IMR-90 (cell line): ENCODE measurements at regions not wholly inside any gene's neighbourhood (a gene's known extent, or its start where the extent isn't known, plus 50 kb on each side); places are given as distances from the start of the nearest gene placed in this dataset.

Experiments used
- ATAC-seq: fragments of 200-7000 bp; cut with Tn5 transposase; 2 replicates; pipeline ENCODE4 v1.9.1; 2020; ENCODE audit warnings: low read depth, mild to moderate bottlenecking, moderate library complexity
- BruUV-seq: library from RNA; stranded (reverse); fragments of 400-500 nt; replicated peaks from 2 replicates; lab custom pipeline; 2021; lab: Mats Ljungman, UMichigan
- CTCF ChIA-PET: fragments of 300-600 bp; formaldehyde crosslinking; extraction: SDS; loops from one replicate; lab custom pipeline; 2021; ENCODE audit warnings: antibody characterized with exemption; lab: Yijun Ruan, JAX
- POLR2A ChIA-PET: fragments of 300-600 bp; sonication (Branson Sonifier 250); formaldehyde crosslinking; loops from one replicate; lab custom pipeline; 2022; ENCODE audit warnings: antibody characterized with exemption; ENCODE audit not compliant: unreplicated experiment; lab: Charles Lee
- DNase-seq: peaks from one replicate; pipeline ENCODE4 v3.0.0; 2013
- H2AFZ ChIP-seq: replicated peaks from 2 replicates; pipeline ENCODE3; 2013; ENCODE audit warnings: low read length, mild to moderate bottlenecking; ENCODE audit not compliant: poor library complexity
- H2AK5ac ChIP-seq: 2 replicates; pipeline ENCODE4 v1.6.1; 2013; ENCODE audit warnings: low read depth, low read length, inconsistent platforms
- H2AK9ac ChIP-seq: replicated peaks from 2 replicates; pipeline ENCODE3; 2013; ENCODE audit warnings: mild to moderate bottlenecking, low read depth, low read length, moderate library complexity; ENCODE audit not compliant: poor library complexity
- H2BK120ac ChIP-seq: 2 replicates; pipeline ENCODE4 v1.6.1; 2013; ENCODE audit warnings: low read depth, low read length, inconsistent platforms
- H2BK15ac ChIP-seq: 3 replicates; pipeline ENCODE4 v1.6.1; 2013; ENCODE audit warnings: low read depth, low read length, inconsistent platforms
- H2BK20ac ChIP-seq: 2 replicates; pipeline ENCODE4 v1.6.1; 2013; ENCODE audit warnings: low read depth, mild to moderate bottlenecking, inconsistent platforms, low read length, moderate library complexity
- H2BK5ac ChIP-seq: 2 replicates; pipeline ENCODE4 v1.6.1; 2013; ENCODE audit warnings: mild to moderate bottlenecking, low read depth, low read length, inconsistent platforms; ENCODE audit not compliant: poor library complexity, severe bottlenecking
- H3K14ac ChIP-seq: replicated peaks from 2 replicates; pipeline ENCODE4 v1.6.1; 2013; ENCODE audit warnings: low read depth, low read length, inconsistent platforms
- H3K18ac ChIP-seq: 2 replicates; pipeline ENCODE4 v1.6.1; 2013; ENCODE audit warnings: low read depth, low read length, control low read depth
- H3K23ac ChIP-seq: 2 replicates; pipeline ENCODE4 v1.6.1; 2013; ENCODE audit warnings: low read depth, low read length, inconsistent platforms
- H3K27ac ChIP-seq: 2 replicates; pipeline ENCODE4 v1.5.1; 2013; ENCODE audit warnings: mild to moderate bottlenecking, control low read depth, low read length; ENCODE audit not compliant: insufficient read depth
- H3K27me3 ChIP-seq: 2 replicates; pipeline ENCODE4 v1.6.1; 2013; ENCODE audit warnings: low read length; ENCODE audit not compliant: control insufficient read depth, insufficient read depth
- H3K36me3 ChIP-seq: 2 replicates; pipeline ENCODE4 v1.6.1; 2013; ENCODE audit warnings: low read length, mixed read lengths; ENCODE audit not compliant: control insufficient read depth, insufficient read depth
- H3K4ac ChIP-seq: 2 replicates; pipeline ENCODE4 v1.6.1; 2013; ENCODE audit warnings: low read depth, low read length, inconsistent platforms
- H3K4me1 ChIP-seq: 2 replicates; pipeline ENCODE4 v1.6.1; 2013; ENCODE audit warnings: low read length, mixed read lengths; ENCODE audit not compliant: control insufficient read depth, insufficient read depth
- H3K4me2 ChIP-seq: 2 replicates; pipeline ENCODE4 v1.6.1; 2013; ENCODE audit warnings: low read depth, mild to moderate bottlenecking, control low read depth, low read length, moderate library complexity
- H3K4me3 ChIP-seq: 2 replicates; pipeline ENCODE4 v1.5.1; 2013; ENCODE audit warnings: low read depth, mild to moderate bottlenecking, control low read depth, low read length, moderate library complexity; ENCODE audit not compliant: insufficient read depth
- H3K56ac ChIP-seq: 2 replicates; pipeline ENCODE4 v1.6.1; 2013; ENCODE audit warnings: low read length, inconsistent platforms; ENCODE audit not compliant: insufficient read depth; ENCODE audit errors: extremely low read depth
- H3K79me1 ChIP-seq, 2 experiments: 2 replicates each; pipeline ENCODE4 v1.6.1; 2013; ENCODE audit warnings: low read length in 2 of 2, inconsistent platforms in 1 of 2, low read depth in 1 of 2
- H3K9ac ChIP-seq: 2 replicates; pipeline ENCODE4 v1.6.1; 2013; ENCODE audit warnings: low read depth, low read length, control low read depth
- H3K9me1 ChIP-seq: 2 replicates; pipeline ENCODE4 v1.6.1; 2013; ENCODE audit warnings: low read length, inconsistent platforms; ENCODE audit not compliant: insufficient read depth
- H3K9me3 ChIP-seq: 2 replicates; pipeline ENCODE4 v1.6.1; 2013; ENCODE audit warnings: low read length; ENCODE audit not compliant: control insufficient read depth, insufficient read depth
- H4K20me1 ChIP-seq: 2 replicates; pipeline ENCODE4 v1.6.1; 2013; ENCODE audit warnings: low read length, inconsistent platforms; ENCODE audit not compliant: insufficient read depth
- H4K5ac ChIP-seq: 2 replicates; pipeline ENCODE4 v1.6.1; 2013; ENCODE audit warnings: mild to moderate bottlenecking, low read depth, low read length, control low read depth
- H4K8ac ChIP-seq, 2 experiments: 2 replicates each; pipeline ENCODE4 v1.6.1; 2013; ENCODE audit warnings: low read depth in 2 of 2, low read length in 2 of 2, control low read depth in 1 of 2, inconsistent platforms in 1 of 2
- H4K91ac ChIP-seq: 2 replicates; pipeline ENCODE4 v1.6.1; 2013; ENCODE audit warnings: low read depth, low read length, inconsistent platforms; ENCODE audit not compliant: insufficient read depth
- CTCF ChIP-seq: conservative IDR thresholded peaks from 2 replicates; pipeline ENCODE4 v1.5.1; 2012; ENCODE audit warnings: mild to moderate bottlenecking, low read depth, low read length, improper control_type of control experiment
- WGBS, 2 experiments: methylation state at CpG; one replicate each; pipeline versions ENCODE4 v1.1.5 to v1.1.7; 2013; ENCODE audit warnings: missing lambda C conversion rate in 2 of 2; ENCODE audit not compliant: insufficient read length in 1 of 2; ENCODE audit errors: extremely low coverage in 2 of 2; 5-methylcytosine and 5-hydroxymethylcytosine counted together
- dilution Hi-C: fragments of 300-500 bp; cut with HindIII; formaldehyde crosslinking; loops from one replicate; pipeline ENCODE4 v1.14.3; 2018; ENCODE audit warnings: low sequenced_read_pairs; ENCODE audit not compliant: unreplicated experiment
- in situ Hi-C: fragments of 300-500 bp; cut with MboI; formaldehyde crosslinking; loops from 3 replicates; pipeline ENCODE4 v1.14.3; 2019; ENCODE audit warnings: low sequenced_read_pairs, inconsistent platforms, mixed read lengths
- intact Hi-C: fragments of 100-400 bp; cut with micrococcal nuclease; formaldehyde crosslinking; loops from 2 replicates; pipeline ENCODE4 v1.10.0; 2022

GRCh38 chr3:194197981-194198695 is 62.2 kb downstream of the HES1 start:
- H3K23ac ChIP-seq: no peak overlapping the region
- no peak overlapping the region for H2AK9ac ChIP-seq
- no peaks in the 10 kb centered on the region for H4K20me1 ChIP-seq
- no peaks in the 10 kb centered on the region for H3K79me1 ChIP-seq
- no peaks in the 10 kb centered on the region for H3K36me3 ChIP-seq
- H4K8ac ChIP-seq: no peak overlapping the region
- no peak for TF ChIP-seq CTCF
- no peak overlapping the region for H4K91ac ChIP-seq
- no peak overlapping the region for H3K18ac ChIP-seq
- no peaks in the 10 kb centered on the region for H3K9me3 ChIP-seq
- ATAC-seq (no peak), DNase-seq (no peak)
- no peak overlapping the region for H3K4me3 ChIP-seq
- H3K56ac ChIP-seq: no peak overlapping the region
- H3K27ac ChIP-seq: no peak overlapping the region
- H2BK15ac ChIP-seq: no peak overlapping the region
- intact Hi-C loops: no loop called here
- H3K27me3 ChIP-seq: peaks cover 30% of the 10 kb centered on the region
- no peak overlapping the region for H4K5ac ChIP-seq
- no peak overlapping the region for H2AFZ ChIP-seq
- no TSS peak for BruUV-seq
- no peak overlapping the region for H3K9ac ChIP-seq
- H3K14ac ChIP-seq: no peak overlapping the region
- H2AK5ac ChIP-seq: no peak overlapping the region
- no peak overlapping the region for H3K4me2 ChIP-seq
- H3K9me1 ChIP-seq: no peaks in the 10 kb centered on the region
- H2BK5ac ChIP-seq: no peak overlapping the region
- H3K4ac ChIP-seq: no peak overlapping the region
- dilution Hi-C loops: no loop called here
- POLR2A ChIA-PET: no interaction called here
- no peaks in the 10 kb centered on the region for H3K4me1 ChIP-seq
- CTCF ChIA-PET: no interaction called here
- in situ Hi-C loops: no loop called here
- no peak overlapping the region for H2BK20ac ChIP-seq
- 50% methylated on average over 1 of the region's 9 CpGs; no CpG with 5 or more reads in 1 of the 2 experiments for WGBS, 2 experiments
- no peak overlapping the region for H2BK120ac ChIP-seq
